B cell (primary cell): ENCODE measurements at regions not wholly inside any gene's neighbourhood (a gene's known extent, or its start where the extent isn't known, plus 50 kb on each side); places are given as distances from the start of the nearest gene placed in this dataset.

Experiments used
- CTCF ChIP-seq: fragments of 200-600 bp; IDR thresholded peaks from one replicate; pipeline ENCODE4 v1.8.0; 2022; ENCODE audit warnings: antibody characterized with exemption, mild to moderate bottlenecking
- EZH2 ChIP-seq: IDR thresholded peaks from 2 replicates; pipeline ENCODE4 v1.6.1; 2012; ENCODE audit warnings: borderline replicate concordance, low read depth, mild to moderate bottlenecking, moderate library complexity, low read length; ENCODE audit not compliant: insufficient read depth, poor library complexity, severe bottlenecking

GRCh38 chr14:65938738-65939137 is 526.2 kb downstream of the FUT8 start:
- no peak for TF ChIP-seq CTCF
- TF ChIP-seq EZH2 = no peak
